ENCODE measurements at regions not wholly inside any gene's neighbourhood (a gene's known extent, or its start where the extent isn't known, plus 50 kb on each side); places are given as distances from the start of the nearest gene placed in this dataset.
"Not testable (repeated sequence)": the region's sequence is repeated elsewhere in the genome, so short reads cannot be mapped to it uniquely, and the experiment has no call there.

DNA sequence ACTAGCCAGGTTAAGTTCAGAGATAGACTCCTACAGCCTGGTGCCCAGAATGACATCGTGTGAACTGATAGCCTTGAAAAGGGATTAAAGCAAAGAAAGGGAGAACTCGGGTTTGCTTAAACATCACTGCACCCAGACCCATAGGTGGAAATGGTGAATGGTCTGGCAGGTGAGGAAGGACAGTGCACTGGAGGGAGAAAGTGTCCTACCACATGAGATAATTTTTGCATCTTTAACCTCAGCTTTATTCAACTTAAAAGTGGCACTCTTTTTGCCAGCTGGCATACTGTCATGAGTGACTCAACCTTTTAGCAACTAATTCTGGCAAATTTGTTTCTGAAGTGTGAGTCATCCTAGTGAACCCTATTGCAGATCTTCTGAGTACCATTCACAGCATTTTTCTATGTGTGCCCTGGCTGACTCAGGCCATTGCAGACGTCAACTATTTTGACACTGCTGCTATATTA, 53.0 kb upstream of the DAPP1 start:
- DNase-seq (ENCODE audit: low read depth in 2 of 2) = peak in 1 of 2 donors; percentile 10

GRCh38 chr4:99762728-99763127, 53.9 kb upstream of the DAPP1 start:
- DNase-seq (ENCODE audit: low read depth in 2 of 2) = no peak

- DNase-seq (ENCODE audit: low read depth in 2 of 2) = no peak
These were observed 56.6 kb upstream of the DAPP1 start for GRCh38 chr4:99759988-99760387.

- no peak for DNase-seq (ENCODE audit: low read depth in 2 of 2)
These were observed 57.2 kb upstream of the DAPP1 start for GRCh38 chr4:99759346-99759984.

DNA sequence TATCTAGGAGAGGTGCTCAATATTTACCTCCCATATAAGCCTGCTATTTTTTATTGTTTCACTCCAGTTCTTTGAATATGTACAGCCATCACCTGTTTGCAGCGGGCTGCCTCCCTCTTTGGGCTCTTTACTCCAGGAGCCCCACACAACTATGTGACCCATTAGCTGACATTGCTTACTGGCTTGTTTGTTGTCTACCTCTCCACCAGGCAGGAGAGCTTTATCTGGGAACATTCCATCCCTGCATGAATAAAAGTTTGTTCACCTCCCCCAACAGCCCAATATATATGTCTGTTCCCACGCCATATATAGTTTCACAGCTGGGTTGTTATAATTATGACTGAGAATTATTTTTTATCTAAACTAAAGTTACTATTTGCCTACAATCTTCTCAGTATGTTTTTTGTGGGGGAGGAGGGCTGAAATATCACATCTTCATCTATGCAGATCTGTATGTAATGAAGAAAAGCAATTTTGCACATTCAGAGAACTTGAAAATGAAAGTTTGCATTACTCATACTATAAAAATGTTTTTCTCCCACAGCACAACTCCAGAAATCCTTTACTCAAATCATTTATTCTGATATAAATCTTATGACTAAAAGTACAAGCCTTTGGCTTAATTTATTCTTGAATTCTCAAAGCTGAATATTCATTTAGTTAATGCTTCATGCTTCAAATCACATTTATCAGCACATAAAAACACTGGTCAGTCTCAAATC, 61.2 kb upstream of the DAPP1 start:
- DNase-seq (ENCODE audit: low read depth in 2 of 2) = no peak

- no peak for DNase-seq (ENCODE audit: low read depth in 2 of 2)
These were observed 61.9 kb upstream of the DAPP1 start for GRCh38 chr4:99754756-99755155.

DNA sequence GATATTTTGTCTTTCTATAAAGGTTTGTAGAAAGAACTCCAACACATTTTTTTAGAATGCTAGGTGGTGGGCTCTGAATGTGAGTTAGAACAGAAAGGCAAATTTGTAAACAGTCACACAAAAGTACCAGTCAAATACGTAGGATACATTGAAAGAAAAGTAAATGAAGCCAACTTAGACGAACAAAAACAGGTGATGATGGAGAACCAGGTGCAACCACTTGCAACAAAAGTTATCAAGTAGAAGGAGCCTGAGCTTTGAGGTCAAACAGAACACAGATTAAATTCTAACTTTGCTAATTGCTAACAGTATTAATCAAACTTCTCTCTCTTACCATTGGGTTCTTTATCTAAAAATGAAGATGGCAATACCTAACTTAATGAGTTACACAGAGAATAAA, 62.7 kb upstream of the DAPP1 start:
- no peak for DNase-seq (ENCODE audit: low read depth in 2 of 2)

GRCh38 chr4:99749445-99750391, 66.9 kb upstream of the DAPP1 start:
- DNase-seq (ENCODE audit: low read depth in 2 of 2) = no peak

DNA sequence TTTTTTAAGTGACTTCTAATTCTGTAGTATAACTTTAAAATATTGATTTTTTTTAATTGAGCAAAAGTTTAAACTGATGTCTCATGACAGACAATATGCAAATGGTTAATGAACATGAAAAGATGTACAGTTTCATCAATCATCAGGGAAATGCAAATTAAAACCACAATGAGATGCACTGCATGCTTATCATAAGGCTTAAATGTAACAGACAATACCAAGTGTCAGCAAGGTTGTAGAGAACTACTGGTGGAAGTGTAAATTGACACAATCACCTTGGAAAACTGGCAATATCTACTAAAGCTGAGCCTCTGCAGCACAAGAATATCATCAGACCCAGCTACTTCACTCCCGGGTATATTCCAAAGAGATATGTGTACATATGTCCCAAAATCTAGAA, 70.2 kb upstream of the DAPP1 start:
- DNase-seq (ENCODE audit: low read depth in 2 of 2) = no peak

- no peak for DNase-seq (ENCODE audit: low read depth in 2 of 2)
These were observed 79.2 kb upstream of the C4orf54 start for GRCh38 chr4:99736846-99737245.

GRCh38 chr4:99735822-99736221, 78.2 kb upstream of the C4orf54 start:
- DNase-seq (ENCODE audit: low read depth in 2 of 2) = no peak

GRCh38 chr4:99734583-99735322, 77.1 kb upstream of the C4orf54 start:
- DNase-seq (ENCODE audit: low read depth in 2 of 2) = no peak

GRCh38 chr4:99733455-99733854, 75.8 kb upstream of the C4orf54 start:
- not testable (repeated sequence) for DNase-seq (ENCODE audit: low read depth in 2 of 2)

DNA sequence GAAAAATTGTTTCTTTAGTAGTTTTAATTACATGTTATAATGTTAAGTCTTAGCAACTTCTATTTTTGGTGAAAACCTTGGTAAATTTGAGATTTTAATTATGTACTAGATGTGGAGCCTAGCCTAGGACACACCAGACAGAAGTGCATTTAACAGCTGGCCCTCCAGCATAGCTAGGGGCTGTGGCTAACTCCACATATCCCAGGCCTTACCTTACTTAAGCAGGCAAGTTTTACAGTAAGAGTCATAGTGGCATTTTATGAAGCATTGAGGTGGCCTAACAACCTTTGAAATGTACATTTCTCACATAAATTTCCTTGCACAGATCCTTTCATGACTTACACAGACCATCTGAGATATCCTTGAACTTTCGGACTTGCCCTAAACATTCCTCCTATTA, 71.6 kb upstream of the C4orf54 start:
- no peak for DNase-seq (ENCODE audit: low read depth in 2 of 2)

DNA sequence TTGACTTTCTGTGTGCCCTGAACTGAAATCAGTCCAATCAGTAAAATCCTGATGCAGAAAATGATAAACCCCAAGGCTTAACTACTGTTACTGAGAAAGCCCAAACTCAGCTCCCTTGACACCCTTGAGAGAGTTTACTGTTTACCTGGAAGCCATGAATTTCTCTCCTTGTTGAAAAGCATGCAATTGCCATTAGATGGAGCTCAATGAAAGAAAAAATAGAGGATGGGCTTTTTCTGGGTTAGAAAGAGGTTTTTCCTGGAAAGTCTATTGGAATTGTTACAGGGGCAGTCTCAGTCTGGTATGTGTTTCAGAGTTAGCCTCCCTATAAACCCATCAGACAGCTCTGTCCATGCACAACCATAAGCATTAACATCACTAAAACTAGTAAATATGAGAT, 66.4 kb upstream of the C4orf54 start:
- DNase-seq (ENCODE audit: low read depth in 2 of 2) = no peak

- DNase-seq (ENCODE audit: low read depth in 2 of 2) = peak in 1 of 2 donors; percentile 1
These were observed 66.0 kb upstream of the C4orf54 start for GRCh38 chr4:99723612-99724011.

DNA sequence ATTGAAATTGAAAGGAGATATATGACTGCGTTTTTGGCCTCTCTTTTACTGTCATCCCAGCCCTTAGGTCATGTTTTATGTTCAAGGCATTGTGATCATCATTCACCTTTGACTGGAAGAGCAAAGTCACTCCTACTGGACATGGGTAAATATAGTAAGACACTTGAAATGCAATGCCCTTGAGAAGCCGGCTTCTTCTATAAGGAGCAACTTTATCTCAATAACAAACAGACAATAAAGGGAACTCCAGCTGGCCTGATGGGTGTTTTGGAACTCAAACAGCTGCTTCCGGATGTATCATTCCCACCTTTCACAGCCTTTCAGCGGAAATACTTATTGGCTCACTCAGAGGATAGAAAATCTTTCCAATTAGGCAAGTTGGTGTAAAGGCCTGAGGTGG, 65.1 kb upstream of the C4orf54 start:
- no peak for DNase-seq (ENCODE audit: low read depth in 2 of 2)

- DNase-seq (ENCODE audit: low read depth in 2 of 2) = no peak
These were observed 64.4 kb upstream of the C4orf54 start for GRCh38 chr4:99722006-99722405.

DNA sequence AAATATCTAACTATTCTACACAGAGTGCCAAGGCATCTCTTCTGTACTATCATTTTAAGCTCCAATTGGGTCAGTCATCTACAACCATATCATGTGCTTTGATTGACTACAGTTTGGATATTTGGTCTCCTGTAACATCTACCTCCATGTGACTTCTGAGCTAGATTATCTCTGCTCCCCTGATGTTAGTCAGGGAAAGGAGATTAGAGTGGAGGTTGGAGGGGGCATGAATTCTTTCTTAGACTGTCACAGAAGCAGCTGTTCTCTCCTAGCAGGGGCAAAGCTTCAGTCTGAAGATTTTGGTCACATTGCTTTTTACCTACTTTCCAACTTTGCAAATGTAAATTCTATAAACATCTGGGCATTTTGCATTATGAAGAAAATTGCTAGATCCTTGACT, 62.6 kb upstream of the C4orf54 start:
- DNase-seq (ENCODE audit: low read depth in 2 of 2) = no peak

DNA sequence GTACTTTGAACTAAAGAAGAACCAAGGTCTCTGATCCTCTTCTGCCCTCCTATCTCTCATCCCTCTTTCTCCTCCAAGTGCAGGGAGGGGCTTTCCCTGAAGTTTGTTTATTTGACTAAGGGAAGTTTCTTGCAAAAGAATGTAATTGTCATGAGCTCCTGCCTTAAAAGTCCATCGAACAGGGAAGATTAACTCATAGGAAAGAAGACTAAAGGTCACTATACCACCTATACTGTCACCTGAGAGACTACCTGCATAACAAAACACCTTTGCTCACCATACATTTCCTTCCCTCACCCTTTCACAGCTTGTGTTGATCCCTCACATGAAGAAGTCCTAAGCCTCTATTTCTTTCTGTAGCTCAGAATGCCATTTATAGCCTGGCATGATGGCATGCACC, 59.4 kb upstream of the C4orf54 start:
- no peak for DNase-seq (ENCODE audit: low read depth in 2 of 2)

GRCh38 chr4:99715286-99715685, 57.7 kb upstream of the C4orf54 start:
- DNase-seq (ENCODE audit: low read depth in 2 of 2) = no peak

GRCh38 chr4:99714179-99714578, 56.6 kb upstream of the C4orf54 start:
- no peak for DNase-seq (ENCODE audit: low read depth in 2 of 2)

All from stimulated activated CD4-positive, alpha-beta T cell treated with anti-CD3 and anti-CD28 coated beads, Interleukin-4, amount 100 ng/mL, for 48 hours (primary cell).